WTC11 (cell line): ENCODE measurements at regions not wholly inside any gene's neighbourhood (a gene's known extent, or its start where the extent isn't known, plus 50 kb on each side); places are given as distances from the start of the nearest gene placed in this dataset.

Experiments used
- ATAC-seq: fragments of 200-7000 bp; cut with Tn5 transposase; 2 replicates; pipeline ENCODE4 v1.10.0; 2021; ENCODE audit warnings: mild to moderate bottlenecking, moderate library complexity
- CTCF ChIA-PET: fragments of 300-600 bp; sonication (Branson Sonifier 250); formaldehyde crosslinking; loops from one replicate; lab custom pipeline; 2021; ENCODE audit warnings: antibody characterized with exemption; lab: Charles Lee
- POLR2A ChIA-PET: fragments of 350-600 bp; sonication (Branson Sonifier 250); formaldehyde crosslinking; loops from one replicate; lab custom pipeline; 2021; ENCODE audit warnings: antibody characterized with exemption; lab: Charles Lee
- DNase-seq: peaks from one replicate; pipeline ENCODE4 v3.0.0; 2021; ENCODE audit warnings: low spot score
- H3K27ac Mint-ChIP-seq: 2 replicates; pipeline ENCODE4 v1.8.0; 2021; ENCODE audit warnings: mixed read lengths
- H3K27me3 Mint-ChIP-seq: 2 replicates; pipeline ENCODE4 v1.8.0; 2021; ENCODE audit warnings: low read depth, mild to moderate bottlenecking, moderate library complexity, mixed read lengths
- H3K36me3 Mint-ChIP-seq: 2 replicates; pipeline ENCODE4 v1.8.0; 2021; ENCODE audit warnings: mixed read lengths
- H3K4me1 Mint-ChIP-seq: 2 replicates; pipeline ENCODE4 v1.8.0; 2022; ENCODE audit warnings: mixed read lengths
- H3K4me3 Mint-ChIP-seq: 2 replicates; pipeline ENCODE4 v1.8.0; 2021; ENCODE audit warnings: mild to moderate bottlenecking, moderate library complexity, mixed read lengths
- H3K9me3 Mint-ChIP-seq: 2 replicates; pipeline ENCODE4 v1.8.0; 2021; ENCODE audit warnings: mixed read lengths
- ARID4B ChIP-seq: sonication (generic); formaldehyde crosslinking; IDR thresholded peaks from 2 replicates; pipeline ENCODE4 v1.8.0; 2023; ENCODE audit warnings: missing genetic modification reagents, mild to moderate bottlenecking, borderline replicate concordance
- CREB1 ChIP-seq: sonication (generic); formaldehyde crosslinking; IDR thresholded peaks from 2 replicates; pipeline ENCODE4 v1.8.0; 2023; ENCODE audit warnings: mild to moderate bottlenecking, missing genetic modification reagents
- EMX1 ChIP-seq: fragments of 250-450 bp; sonication (Bioruptor Pico); IDR thresholded peaks from 2 replicates; pipeline ENCODE4 v1.8.0; 2021; ENCODE audit warnings: mild to moderate bottlenecking
- HMGXB4 ChIP-seq: sonication (generic); formaldehyde crosslinking; IDR thresholded peaks from 2 replicates; pipeline ENCODE4 v1.8.1; 2023; ENCODE audit warnings: mild to moderate bottlenecking, moderate library complexity, missing genetic modification reagents
- KAT7 ChIP-seq: sonication (generic); formaldehyde crosslinking; IDR thresholded peaks from 2 replicates; pipeline ENCODE4 v1.8.1; 2023; ENCODE audit warnings: missing genetic modification reagents, mild to moderate bottlenecking, borderline replicate concordance
- NFE2L1 ChIP-seq: sonication (generic); formaldehyde crosslinking; IDR thresholded peaks from 2 replicates; pipeline ENCODE4 v1.8.1; 2023; ENCODE audit warnings: missing genetic modification reagents
- NR1H2 ChIP-seq: sonication (generic); formaldehyde crosslinking; IDR thresholded peaks from 2 replicates; pipeline ENCODE4 v1.9.0; 2021; ENCODE audit warnings: mild to moderate bottlenecking, moderate library complexity, missing genetic modification reagents
- NR2C2 ChIP-seq: sonication (generic); formaldehyde crosslinking; IDR thresholded peaks from 2 replicates; pipeline ENCODE4 v1.8.0; 2022; ENCODE audit warnings: mild to moderate bottlenecking, missing genetic modification reagents
- OVOL2 ChIP-seq: fragments of 250-450 bp; sonication (Bioruptor Pico); IDR thresholded peaks from 2 replicates; pipeline ENCODE4 v1.9.0; 2021; ENCODE audit warnings: mild to moderate bottlenecking, borderline replicate concordance
- RELA ChIP-seq: sonication (generic); formaldehyde crosslinking; IDR thresholded peaks from 2 replicates; pipeline ENCODE4 v1.8.1; 2022; ENCODE audit warnings: missing genetic modification reagents, mild to moderate bottlenecking, borderline replicate concordance
- USF1 ChIP-seq: sonication (generic); formaldehyde crosslinking; IDR thresholded peaks from 2 replicates; pipeline ENCODE4 v1.8.0; 2022; ENCODE audit warnings: mild to moderate bottlenecking, missing genetic modification reagents
- ZBTB21 ChIP-seq: sonication (generic); formaldehyde crosslinking; IDR thresholded peaks from 2 replicates; pipeline ENCODE4 v1.8.1; 2023; ENCODE audit warnings: mild to moderate bottlenecking, missing genetic modification reagents, borderline replicate concordance
- ZNF138 ChIP-seq: sonication (generic); formaldehyde crosslinking; conservative IDR thresholded peaks from 2 replicates; pipeline ENCODE4 v1.8.1; 2022; ENCODE audit warnings: mild to moderate bottlenecking, moderate library complexity, missing genetic modification reagents
- ZNF219 ChIP-seq: sonication (generic); formaldehyde crosslinking; IDR thresholded peaks from 2 replicates; pipeline ENCODE4 v1.8.0; 2023; ENCODE audit warnings: missing genetic modification reagents, mild to moderate bottlenecking, borderline replicate concordance
- ZNF532 ChIP-seq: fragments of 250-450 bp; sonication (Bioruptor Pico); IDR thresholded peaks from 2 replicates; pipeline ENCODE4 v1.9.0; 2021; ENCODE audit warnings: mild to moderate bottlenecking, borderline replicate concordance

- no peak for TF ChIP-seq ZNF532 (CRISPR knock-in tag)
- no peak for TF ChIP-seq KAT7 (CRISPR knock-in tag)
- no peak for TF ChIP-seq ZNF138 (CRISPR knock-in tag)
- no peak for TF ChIP-seq HMGXB4 (CRISPR knock-in tag)
- TF ChIP-seq ZNF219 (CRISPR knock-in tag), result no peak
- TF ChIP-seq EMX1 (CRISPR knock-in tag), result no peak
- TF ChIP-seq CREB1 (CRISPR knock-in tag), result no peak
- no peak for TF ChIP-seq NR2C2
- TF ChIP-seq ZBTB21 (CRISPR knock-in tag), result no peak
Measured at GRCh38 chr4:117324851-117325491, 239.6 kb upstream of the TRAM1L1 start (continued).

- no peaks in the 10 kb centered on the region for H3K4me1 Mint-ChIP-seq
- no peak for TF ChIP-seq ZNF532 (CRISPR knock-in tag)
- TF ChIP-seq RELA (CRISPR knock-in tag), result no peak
- no peak for TF ChIP-seq ARID4B (CRISPR knock-in tag)
- TF ChIP-seq ZNF138 (CRISPR knock-in tag), result no peak
- TF ChIP-seq NFE2L1 (CRISPR knock-in tag), result no peak
- no peak for TF ChIP-seq USF1 (CRISPR knock-in tag)
- TF ChIP-seq NR1H2 (CRISPR knock-in tag), result no peak
- no peak for TF ChIP-seq OVOL2
- no peak for ATAC-seq
- H3K27ac Mint-ChIP-seq, result no peak overlapping the region
- peaks cover 10% of the 10 kb centered on the region for H3K9me3 Mint-ChIP-seq
- H3K4me3 Mint-ChIP-seq, result no peak overlapping the region
- peaks cover 3% of the 10 kb centered on the region; the same call in 1 of the 2 replicates for H3K36me3 Mint-ChIP-seq
- POLR2A ChIA-PET, result no interaction called here
- DNase-seq, result no peak
- CTCF ChIA-PET, result interaction anchor here (0.6 kb wide), 1 partner anchor 33 kb away, joined by 5 read pairs; no protein-coding TSS in a partner anchor
- H3K27me3 Mint-ChIP-seq, result no peaks in the 10 kb centered on the region
Measured at GRCh38 chr4:117326091-117326490, 240.7 kb upstream of the TRAM1L1 start.
